ENCODE measurements at regions not wholly inside any gene's neighbourhood (a gene's known extent, or its start where the extent isn't known, plus 50 kb on each side); places are given as distances from the start of the nearest gene placed in this dataset.

DNA sequence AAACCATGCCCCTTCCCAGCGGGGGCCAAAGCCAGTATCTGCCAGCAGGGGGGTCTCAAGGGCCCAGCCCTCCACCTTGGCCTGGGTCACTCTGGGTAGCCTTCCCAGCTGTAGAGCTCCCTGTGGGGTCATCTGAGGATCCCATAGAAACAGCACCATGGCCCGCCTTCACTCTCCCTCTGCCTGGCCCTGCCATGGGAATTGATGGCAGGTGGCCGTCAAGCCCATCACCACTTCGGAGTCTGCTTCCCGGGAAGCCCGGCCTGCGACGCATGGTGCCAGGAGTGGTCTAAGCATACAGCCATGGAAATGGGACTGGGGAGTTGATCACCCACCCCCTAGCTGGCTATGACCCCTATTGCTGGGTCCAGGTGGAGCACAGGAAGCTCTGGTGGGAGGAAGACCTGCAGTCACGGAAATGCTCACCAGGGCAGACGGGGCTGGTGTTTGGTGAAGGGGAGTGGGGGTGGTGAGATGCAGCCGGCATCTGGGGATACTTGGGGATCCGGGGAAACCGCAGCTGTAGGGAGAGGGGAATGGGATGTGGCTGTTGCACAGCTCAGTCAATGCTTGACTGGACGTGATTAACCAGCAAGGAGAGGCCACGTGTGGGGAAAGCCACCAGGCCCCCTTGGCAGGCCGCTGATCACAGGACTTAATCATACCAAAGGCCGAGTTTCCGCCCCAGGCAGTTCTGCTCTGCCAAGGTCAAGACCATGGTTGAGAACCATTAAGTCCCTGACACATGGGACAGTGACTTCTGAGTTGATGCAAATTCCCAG, 52.2 kb upstream of the DIO3 start:
- Histone ChIP-seq H3K4me3 (no peak overlapping the region), H3F3A (replicated peaks; ENCODE audit: low read depth) (no peaks in the 10 kb centered on the region), H3K9me2 (ENCODE audit: insufficient read depth) (no peaks in the 10 kb centered on the region), H3K27me3 (ENCODE audit: insufficient read depth) (no peaks in the 10 kb centered on the region), H4K20me1 (replicated peaks; ENCODE audit: insufficient read depth) (no peaks in the 10 kb centered on the region), H3K4me1 (ENCODE audit: insufficient read depth) (no peaks in the 10 kb centered on the region), H2AFZ (no peak overlapping the region), H3K36me3 (ENCODE audit: insufficient read depth) (no peaks in the 10 kb centered on the region), H3K27ac (ENCODE audit: low read depth) (no peak overlapping the region), H3K79me2 (replicated peaks; ENCODE audit: insufficient read depth) (no peaks in the 10 kb centered on the region), H3K4me2 (no peak overlapping the region)
- no peaks in the 10 kb centered on the region for H3K9me3 Mint-ChIP-seq
- ATAC-seq (no peak), DNase-seq (ENCODE audit: low spot score) (no peak)
- peaks cover 10% of the 10 kb centered on the region for H3K27me3 Mint-ChIP-seq (ENCODE audit: insufficient read depth, low read depth, poor library complexity)
- no peak overlapping the region for H3K27ac Mint-ChIP-seq
- H3K4me3 Mint-ChIP-seq: no peak overlapping the region
- H3K36me3 Mint-ChIP-seq (ENCODE audit: low read depth): no peaks in the 10 kb centered on the region
- no peak for TF ChIP-seq JUNB (IDR thresholded peaks at IDR 0.05; ENCODE audit: unreplicated experiment)
- TF ChIP-seq EZH2phosphoT487 (IDR thresholded peaks at IDR 0.05; ENCODE audit: unreplicated experiment): no peak
- TF ChIP-seq ZNF114 (CRISPR knock-in tag; IDR thresholded peaks at IDR 0.05): no peak
- no peak for TF ChIP-seq NANOG (IDR thresholded peaks at IDR 0.05; ENCODE audit: borderline replicate concordance)
- TF ChIP-seq ETS1 (IDR thresholded peaks at IDR 0.05): no peak
- no peak for TF ChIP-seq REST (IDR thresholded peaks at IDR 0.05; ENCODE audit: unreplicated experiment)
- TF ChIP-seq, protein P1, sequence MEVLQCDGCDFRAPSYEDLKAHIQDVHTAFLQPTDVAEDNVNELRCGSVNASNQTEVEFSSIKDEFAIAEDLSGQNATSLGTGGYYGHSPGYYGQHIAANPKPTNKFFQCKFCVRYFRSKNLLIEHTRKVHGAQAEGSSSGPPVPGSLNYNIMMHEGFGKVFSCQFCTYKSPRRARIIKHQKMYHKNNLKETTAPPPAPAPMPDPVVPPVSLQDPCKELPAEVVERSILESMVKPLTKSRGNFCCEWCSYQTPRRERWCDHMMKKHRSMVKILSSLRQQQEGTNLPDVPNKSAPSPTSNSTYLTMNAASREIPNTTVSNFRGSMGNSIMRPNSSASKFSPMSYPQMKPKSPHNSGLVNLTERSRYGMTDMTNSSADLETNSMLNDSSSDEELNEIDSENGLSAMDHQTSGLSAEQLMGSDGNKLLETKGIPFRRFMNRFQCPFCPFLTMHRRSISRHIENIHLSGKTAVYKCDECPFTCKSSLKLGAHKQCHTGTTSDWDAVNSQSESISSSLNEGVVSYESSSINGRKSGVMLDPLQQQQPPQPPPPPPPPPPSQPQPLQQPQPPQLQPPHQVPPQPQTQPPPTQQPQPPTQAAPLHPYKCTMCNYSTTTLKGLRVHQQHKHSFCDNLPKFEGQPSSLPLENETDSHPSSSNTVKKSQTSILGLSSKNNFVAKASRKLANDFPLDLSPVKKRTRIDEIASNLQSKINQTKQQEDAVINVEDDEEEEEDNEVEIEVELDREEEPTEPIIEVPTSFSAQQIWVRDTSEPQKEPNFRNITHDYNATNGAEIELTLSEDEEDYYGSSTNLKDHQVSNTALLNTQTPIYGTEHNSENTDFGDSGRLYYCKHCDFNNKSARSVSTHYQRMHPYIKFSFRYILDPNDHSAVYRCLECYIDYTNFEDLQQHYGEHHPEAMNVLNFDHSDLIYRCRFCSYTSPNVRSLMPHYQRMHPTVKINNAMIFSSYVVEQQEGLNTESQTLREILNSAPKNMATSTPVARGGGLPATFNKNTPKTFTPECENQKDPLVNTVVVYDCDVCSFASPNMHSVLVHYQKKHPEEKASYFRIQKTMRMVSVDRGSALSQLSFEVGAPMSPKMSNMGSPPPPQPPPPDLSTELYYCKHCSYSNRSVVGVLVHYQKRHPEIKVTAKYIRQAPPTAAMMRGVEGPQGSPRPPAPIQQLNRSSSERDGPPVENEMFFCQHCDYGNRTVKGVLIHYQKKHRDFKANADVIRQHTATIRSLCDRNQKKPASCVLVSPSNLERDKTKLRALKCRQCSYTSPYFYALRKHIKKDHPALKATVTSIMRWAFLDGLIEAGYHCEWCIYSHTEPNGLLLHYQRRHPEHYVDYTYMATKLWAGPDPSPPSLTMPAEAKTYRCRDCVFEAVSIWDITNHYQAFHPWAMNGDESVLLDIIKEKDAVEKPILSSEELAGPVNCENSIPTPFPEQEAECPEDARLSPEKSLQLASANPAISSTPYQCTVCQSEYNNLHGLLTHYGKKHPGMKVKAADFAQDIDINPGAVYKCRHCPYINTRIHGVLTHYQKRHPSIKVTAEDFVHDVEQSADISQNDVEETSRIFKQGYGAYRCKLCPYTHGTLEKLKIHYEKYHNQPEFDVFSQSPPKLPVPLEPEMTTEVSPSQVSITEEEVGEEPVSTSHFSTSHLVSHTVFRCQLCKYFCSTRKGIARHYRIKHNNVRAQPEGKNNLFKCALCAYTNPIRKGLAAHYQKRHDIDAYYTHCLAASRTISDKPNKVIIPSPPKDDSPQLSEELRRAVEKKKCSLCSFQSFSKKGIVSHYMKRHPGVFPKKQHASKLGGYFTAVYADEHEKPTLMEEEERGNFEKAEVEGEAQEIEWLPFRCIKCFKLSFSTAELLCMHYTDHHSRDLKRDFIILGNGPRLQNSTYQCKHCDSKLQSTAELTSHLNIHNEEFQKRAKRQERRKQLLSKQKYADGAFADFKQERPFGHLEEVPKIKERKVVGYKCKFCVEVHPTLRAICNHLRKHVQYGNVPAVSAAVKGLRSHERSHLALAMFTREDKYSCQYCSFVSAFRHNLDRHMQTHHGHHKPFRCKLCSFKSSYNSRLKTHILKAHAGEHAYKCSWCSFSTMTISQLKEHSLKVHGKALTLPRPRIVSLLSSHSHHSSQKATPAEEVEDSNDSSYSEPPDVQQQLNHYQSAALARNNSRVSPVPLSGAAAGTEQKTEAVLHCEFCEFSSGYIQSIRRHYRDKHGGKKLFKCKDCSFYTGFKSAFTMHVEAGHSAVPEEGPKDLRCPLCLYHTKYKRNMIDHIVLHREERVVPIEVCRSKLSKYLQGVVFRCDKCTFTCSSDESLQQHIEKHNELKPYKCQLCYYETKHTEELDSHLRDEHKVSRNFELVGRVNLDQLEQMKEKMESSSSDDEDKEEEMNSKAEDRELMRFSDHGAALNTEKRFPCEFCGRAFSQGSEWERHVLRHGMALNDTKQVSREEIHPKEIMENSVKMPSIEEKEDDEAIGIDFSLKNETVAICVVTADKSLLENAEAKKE (CRISPR knock-in tag; IDR thresholded peaks at IDR 0.05): no peak
- TF ChIP-seq, protein P2, sequence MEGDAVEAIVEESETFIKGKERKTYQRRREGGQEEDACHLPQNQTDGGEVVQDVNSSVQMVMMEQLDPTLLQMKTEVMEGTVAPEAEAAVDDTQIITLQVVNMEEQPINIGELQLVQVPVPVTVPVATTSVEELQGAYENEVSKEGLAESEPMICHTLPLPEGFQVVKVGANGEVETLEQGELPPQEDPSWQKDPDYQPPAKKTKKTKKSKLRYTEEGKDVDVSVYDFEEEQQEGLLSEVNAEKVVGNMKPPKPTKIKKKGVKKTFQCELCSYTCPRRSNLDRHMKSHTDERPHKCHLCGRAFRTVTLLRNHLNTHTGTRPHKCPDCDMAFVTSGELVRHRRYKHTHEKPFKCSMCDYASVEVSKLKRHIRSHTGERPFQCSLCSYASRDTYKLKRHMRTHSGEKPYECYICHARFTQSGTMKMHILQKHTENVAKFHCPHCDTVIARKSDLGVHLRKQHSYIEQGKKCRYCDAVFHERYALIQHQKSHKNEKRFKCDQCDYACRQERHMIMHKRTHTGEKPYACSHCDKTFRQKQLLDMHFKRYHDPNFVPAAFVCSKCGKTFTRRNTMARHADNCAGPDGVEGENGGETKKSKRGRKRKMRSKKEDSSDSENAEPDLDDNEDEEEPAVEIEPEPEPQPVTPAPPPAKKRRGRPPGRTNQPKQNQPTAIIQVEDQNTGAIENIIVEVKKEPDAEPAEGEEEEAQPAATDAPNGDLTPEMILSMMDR (conservative IDR thresholded peaks at IDR 0.05; ENCODE audit: low read depth in 2 of 2): no peak
- TF ChIP-seq ZNF331 (CRISPR knock-in tag; IDR thresholded peaks at IDR 0.05; ENCODE audit: low read depth): no peak
- no peak for TF ChIP-seq CREB1 (CRISPR knock-in tag; IDR thresholded peaks at IDR 0.05; ENCODE audit: low read depth)
- no peak for TF ChIP-seq STAT1 (IDR thresholded peaks at IDR 0.05; ENCODE audit: unreplicated experiment)
- TF ChIP-seq POLR2AphosphoS5 (IDR thresholded peaks at IDR 0.05; ENCODE audit: low read depth): no peak
- TF ChIP-seq EZH2 (IDR thresholded peaks at IDR 0.05; ENCODE audit: low read depth, unreplicated experiment): no peak
- no peaks in the 10 kb centered on the region for H3K4me1 Mint-ChIP-seq
